OCI-LY1 (cell line): ENCODE measurements at regions not wholly inside any gene's neighbourhood (a gene's known extent, or its start where the extent isn't known, plus 50 kb on each side); places are given as distances from the start of the nearest gene placed in this dataset.

Source experiments
- H2AFZ ChIP-seq: fragments of 200-600 bp; sonication (generic), shearing (Covaris generic); 2 replicates; pipeline ENCODE4 v1.6.0; 2014; ENCODE audit warnings: antibody characterized with exemption, mild to moderate bottlenecking, low read length
- H3F3A ChIP-seq: fragments of 200-600 bp; sonication (generic), shearing (Covaris generic); 2 replicates; pipeline ENCODE4 v1.6.0; 2014; ENCODE audit warnings: mild to moderate bottlenecking, antibody characterized with exemption, low read length, moderate library complexity; ENCODE audit not compliant: insufficient read depth
- H3K27ac ChIP-seq: fragments of 200-600 bp; sonication (generic); 2 replicates; pipeline ENCODE4 v1.5.1; 2014; ENCODE audit warnings: low read length, mixed run types, mild to moderate bottlenecking, low read depth; ENCODE audit not compliant: poor library complexity, severe bottlenecking
- H3K27me3 ChIP-seq: fragments of 200-600 bp; sonication (generic); 2 replicates; pipeline ENCODE4 v1.6.0; 2014; ENCODE audit warnings: antibody characterized with exemption, mild to moderate bottlenecking, low read length, moderate library complexity; ENCODE audit not compliant: insufficient read depth
- H3K36me3 ChIP-seq: fragments of 200-600 bp; sonication (generic); 2 replicates; pipeline ENCODE4 v1.6.1; 2014; ENCODE audit warnings: mild to moderate bottlenecking, antibody characterized with exemption, low read length, moderate library complexity, mixed read lengths; ENCODE audit not compliant: insufficient read depth
- H3K4me1 ChIP-seq: fragments of 200-600 bp; sonication (generic); 2 replicates; pipeline ENCODE4 v1.5.1; 2014; ENCODE audit warnings: mild to moderate bottlenecking, low read length, moderate library complexity; ENCODE audit not compliant: insufficient read depth, severe bottlenecking
- H3K4me2 ChIP-seq: fragments of 200-600 bp; sonication (generic), shearing (Covaris generic); 2 replicates; pipeline ENCODE4 v1.6.1; 2014; ENCODE audit warnings: low read length
- H3K4me3 ChIP-seq: fragments of 200-600 bp; sonication (generic); 2 replicates; pipeline ENCODE4 v1.5.1; 2014; ENCODE audit warnings: low read length, low read depth, mild to moderate bottlenecking, mixed read lengths; ENCODE audit not compliant: poor library complexity, severe bottlenecking
- H3K79me2 ChIP-seq: fragments of 200-600 bp; shearing (Covaris generic); 2 replicates; pipeline ENCODE4 v1.6.1; 2016; ENCODE audit warnings: mixed run types, low read length, mixed read lengths; ENCODE audit not compliant: insufficient read depth
- H3K9ac ChIP-seq: fragments of 200-600 bp; sonication (generic), shearing (Covaris generic); 2 replicates; pipeline ENCODE4 v1.6.1; 2014; ENCODE audit warnings: mild to moderate bottlenecking, low read length, mixed read lengths
- H3K9me2 ChIP-seq: fragments of 200-600 bp; sonication (generic), shearing (Covaris generic); 2 replicates; pipeline ENCODE4 v1.6.1; 2014; ENCODE audit warnings: low read depth, mild to moderate bottlenecking, low read length, mixed read lengths
- H3K9me3 ChIP-seq: fragments of 200-600 bp; shearing (Covaris generic); 2 replicates; pipeline ENCODE4 v1.6.1; 2014; ENCODE audit warnings: low read length, mixed read lengths
- H4K20me1 ChIP-seq: fragments of 200-600 bp; sonication (generic), shearing (Covaris generic); 2 replicates; pipeline ENCODE4 v1.6.0; 2016; ENCODE audit warnings: mild to moderate bottlenecking, low read length; ENCODE audit not compliant: insufficient read depth
- EZH2 ChIP-seq: fragments of 200-600 bp; sonication (generic), shearing (Covaris generic); IDR thresholded peaks from 2 replicates; pipeline ENCODE4 v1.8.0; 2017; ENCODE audit warnings: borderline replicate concordance, mixed run types, mild to moderate bottlenecking, antibody characterized with exemption, low read length, moderate library complexity, mixed read lengths
- TF ChIP-seq, protein P1 (sequence below): fragments of 200-600 bp; sonication (generic), shearing (Covaris generic); IDR thresholded peaks from 2 replicates; pipeline ENCODE4 v1.5.1; 2017; ENCODE audit warnings: mild to moderate bottlenecking, antibody characterized with exemption, low read length, moderate library complexity, mixed read lengths

DNA sequence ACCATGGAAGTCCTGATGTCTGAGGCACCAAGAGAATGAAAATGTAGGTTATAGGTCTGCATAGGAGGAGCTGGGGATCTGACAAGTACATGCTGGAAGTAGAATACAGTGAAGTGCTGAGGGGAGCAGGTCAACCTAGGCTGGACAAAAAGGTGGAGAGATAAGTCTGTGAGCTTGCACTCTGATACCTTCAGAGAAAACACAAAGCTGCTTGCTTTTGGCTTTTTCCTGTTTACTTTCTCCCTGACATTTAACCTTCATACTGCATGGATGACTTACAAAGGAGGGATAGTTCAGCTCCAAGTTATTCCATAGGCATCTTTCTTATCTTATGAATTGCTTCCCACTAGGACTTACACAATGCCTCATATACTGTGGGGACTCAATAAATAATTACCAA lies 256.7 kb upstream of the NREP start:
- Histone ChIP-seq H3K4me1 (no peaks in the 10 kb centered on the region), H3K9ac (no peak overlapping the region), H3K4me3 (no peak overlapping the region), H3K36me3 (no peaks in the 10 kb centered on the region), H3K27ac (no peak overlapping the region), H3F3A (no peaks in the 10 kb centered on the region), H2AFZ (no peak overlapping the region), H4K20me1 (no peaks in the 10 kb centered on the region), H3K9me3 (no peaks in the 10 kb centered on the region), H3K4me2 (no peak overlapping the region), H3K27me3 (no peaks in the 10 kb centered on the region), H3K9me2 (no peaks in the 10 kb centered on the region), H3K79me2 (no peaks in the 10 kb centered on the region)
- TF ChIP-seq EZH2: no peak
- TF ChIP-seq, protein P1, sequence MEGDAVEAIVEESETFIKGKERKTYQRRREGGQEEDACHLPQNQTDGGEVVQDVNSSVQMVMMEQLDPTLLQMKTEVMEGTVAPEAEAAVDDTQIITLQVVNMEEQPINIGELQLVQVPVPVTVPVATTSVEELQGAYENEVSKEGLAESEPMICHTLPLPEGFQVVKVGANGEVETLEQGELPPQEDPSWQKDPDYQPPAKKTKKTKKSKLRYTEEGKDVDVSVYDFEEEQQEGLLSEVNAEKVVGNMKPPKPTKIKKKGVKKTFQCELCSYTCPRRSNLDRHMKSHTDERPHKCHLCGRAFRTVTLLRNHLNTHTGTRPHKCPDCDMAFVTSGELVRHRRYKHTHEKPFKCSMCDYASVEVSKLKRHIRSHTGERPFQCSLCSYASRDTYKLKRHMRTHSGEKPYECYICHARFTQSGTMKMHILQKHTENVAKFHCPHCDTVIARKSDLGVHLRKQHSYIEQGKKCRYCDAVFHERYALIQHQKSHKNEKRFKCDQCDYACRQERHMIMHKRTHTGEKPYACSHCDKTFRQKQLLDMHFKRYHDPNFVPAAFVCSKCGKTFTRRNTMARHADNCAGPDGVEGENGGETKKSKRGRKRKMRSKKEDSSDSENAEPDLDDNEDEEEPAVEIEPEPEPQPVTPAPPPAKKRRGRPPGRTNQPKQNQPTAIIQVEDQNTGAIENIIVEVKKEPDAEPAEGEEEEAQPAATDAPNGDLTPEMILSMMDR: no peak

DNA sequence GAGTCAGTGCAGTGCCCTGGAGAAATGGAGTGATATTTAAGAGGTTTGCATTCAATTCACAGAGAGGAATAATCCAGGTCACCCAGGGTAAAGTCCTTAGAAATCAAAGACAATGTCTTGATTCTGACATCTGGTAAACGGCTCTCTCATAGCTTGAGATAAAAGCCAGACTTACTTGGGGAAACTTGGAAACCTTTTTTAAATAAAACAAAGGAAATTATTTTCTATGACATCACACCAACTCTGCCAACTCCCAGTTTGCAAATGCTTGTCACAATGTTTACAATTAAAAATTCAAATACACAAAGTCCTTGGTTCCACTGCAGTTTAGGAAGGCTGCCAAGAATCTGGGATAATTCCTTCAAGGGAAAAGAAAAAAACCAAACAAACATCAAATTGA lies 255.1 kb upstream of the NREP start:
- H3K27ac ChIP-seq: no peak overlapping the region
- no peak overlapping the region for H3K4me3 ChIP-seq
- H2AFZ ChIP-seq: no peak overlapping the region

DNA sequence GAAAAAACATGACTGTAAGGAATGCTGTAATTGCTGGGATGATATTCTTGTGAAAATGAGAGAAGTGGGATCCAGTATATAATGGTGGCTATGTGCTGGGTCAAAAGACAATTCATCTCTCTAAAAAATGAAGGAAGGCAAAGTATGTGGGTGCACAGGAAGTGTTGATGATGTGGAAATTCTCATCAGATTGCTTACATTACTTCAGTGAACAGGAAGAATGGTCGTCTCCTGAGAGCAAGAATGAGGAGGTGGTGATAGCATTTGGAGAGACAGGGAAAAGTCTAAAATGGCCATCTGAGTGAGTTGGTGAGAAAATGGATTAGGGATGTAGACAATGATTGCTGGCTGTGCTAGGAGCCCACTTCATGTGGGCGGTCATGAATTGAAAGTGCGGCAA lies 253.5 kb upstream of the NREP start:
- no peaks in the 10 kb centered on the region for H3K9me3 ChIP-seq
- H4K20me1 ChIP-seq: no peaks in the 10 kb centered on the region
- H3K27me3 ChIP-seq: no peaks in the 10 kb centered on the region
- no peaks in the 10 kb centered on the region for H3K4me1 ChIP-seq
- TF ChIP-seq, protein P1: no peak
- TF ChIP-seq EZH2: no peak
- no peaks in the 10 kb centered on the region for H3K36me3 ChIP-seq
- H2AFZ ChIP-seq: no peak overlapping the region
- no peak overlapping the region for H3K27ac ChIP-seq
- H3K9me2 ChIP-seq: no peaks in the 10 kb centered on the region
- no peak overlapping the region for H3K9ac ChIP-seq
- no peaks in the 10 kb centered on the region for H3K79me2 ChIP-seq
- no peak overlapping the region for H3K4me2 ChIP-seq
- no peaks in the 10 kb centered on the region for H3F3A ChIP-seq
- no peak overlapping the region for H3K4me3 ChIP-seq

More for the DNA sequence above, 255.1 kb upstream of the NREP start:
- Histone ChIP-seq H3K9me2 (no peaks in the 10 kb centered on the region), H3K9me3 (no peaks in the 10 kb centered on the region), H3K4me1 (no peaks in the 10 kb centered on the region), H4K20me1 (no peaks in the 10 kb centered on the region), H3K27me3 (no peaks in the 10 kb centered on the region), H3K9ac (no peak overlapping the region), H3K36me3 (no peaks in the 10 kb centered on the region), H3F3A (no peaks in the 10 kb centered on the region), H3K79me2 (no peaks in the 10 kb centered on the region), H3K4me2 (no peak overlapping the region)
- TF ChIP-seq, protein P1: no peak
- TF ChIP-seq EZH2: no peak
